DMS153 (cell line): ENCODE measurements at regions not wholly inside any gene's neighbourhood (a gene's known extent, or its start where the extent isn't known, plus 50 kb on each side); places are given as distances from the start of the nearest gene placed in this dataset.

Experiments
- DNase-seq: peaks from one replicate; lab custom pipeline; 2025; lab: John Stamatoyannopoulos, UW

DNA sequence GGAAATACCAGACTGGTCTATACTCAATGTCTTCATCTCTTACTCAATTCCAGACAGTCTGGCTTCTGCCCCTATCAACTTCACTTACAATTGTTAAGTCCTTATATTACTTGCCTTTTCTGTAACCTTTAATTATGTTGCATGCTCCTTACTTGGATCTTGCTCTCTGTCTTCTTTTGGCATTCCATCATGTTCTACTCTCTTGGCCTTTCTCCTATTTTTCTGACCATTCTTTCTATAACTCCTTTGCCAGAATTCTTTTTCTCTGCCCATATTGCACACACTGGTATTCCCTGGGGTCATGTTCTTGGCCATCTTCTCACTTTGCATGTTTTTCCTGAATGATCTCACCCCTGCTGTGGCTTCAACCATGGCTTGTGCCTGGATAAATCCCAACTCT is 209.8 kb upstream of the ZNF462 start:
- DNase-seq = no peak

DNA sequence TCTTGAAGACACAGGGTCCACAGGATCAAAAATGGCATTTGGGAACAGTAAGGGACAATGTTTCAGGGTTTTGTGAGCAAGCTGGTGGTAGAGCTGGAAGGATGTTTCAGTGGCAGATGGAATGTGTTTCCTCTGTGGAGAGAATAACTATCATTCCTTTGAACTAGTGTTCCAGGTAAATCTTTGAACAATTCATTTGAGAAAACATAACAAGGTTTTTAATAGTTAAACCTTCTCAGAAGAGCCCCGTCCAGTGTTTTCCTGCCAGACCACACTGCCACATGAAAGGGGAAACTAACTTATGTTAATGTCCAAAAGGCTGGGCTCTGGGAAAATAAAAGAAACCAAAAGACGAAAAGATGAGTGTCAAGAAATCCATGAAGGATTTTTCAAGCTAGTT is 207.0 kb upstream of the ZNF462 start:
- no peak for DNase-seq

DNA sequence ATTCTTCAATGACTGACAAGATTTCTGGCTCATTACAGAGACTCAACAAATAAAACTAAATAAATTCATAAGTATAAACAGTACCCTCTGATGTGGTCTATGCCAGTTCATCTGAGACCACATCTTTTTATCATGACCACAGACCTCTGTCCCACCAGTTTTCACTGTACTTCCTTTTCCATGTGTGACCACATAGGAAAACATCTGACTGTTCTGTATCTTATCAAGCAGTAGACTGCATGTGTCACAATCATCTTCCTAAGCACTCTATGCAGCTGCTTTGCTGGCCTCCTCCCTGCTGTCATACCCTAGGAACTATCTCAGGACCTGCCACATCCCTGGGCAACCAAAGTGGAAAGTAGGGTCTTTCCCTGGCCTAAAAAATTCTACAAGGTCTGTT is 205.0 kb upstream of the ZNF462 start:
- DNase-seq = no peak

DNA sequence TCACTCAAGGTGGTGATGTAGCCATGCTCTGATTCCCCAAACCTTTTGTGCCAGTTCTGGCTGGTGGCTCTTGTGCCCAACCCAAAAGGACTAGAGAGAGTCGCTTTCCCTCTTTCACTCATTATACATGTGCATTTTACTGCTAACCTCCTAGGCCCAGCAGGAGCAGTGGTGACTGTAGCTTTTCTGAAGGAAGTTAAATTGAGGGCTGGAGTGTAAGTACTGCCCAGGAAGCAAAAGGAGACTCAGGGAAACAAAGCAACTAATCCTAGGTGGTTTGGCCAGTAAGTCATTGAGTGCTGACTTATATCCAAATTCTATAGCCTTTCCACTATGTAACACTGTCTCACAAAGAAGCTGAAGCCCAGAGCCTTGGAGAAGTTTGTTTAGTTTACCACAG is 194.4 kb upstream of the ZNF462 start:
- DNase-seq = no peak

DNA sequence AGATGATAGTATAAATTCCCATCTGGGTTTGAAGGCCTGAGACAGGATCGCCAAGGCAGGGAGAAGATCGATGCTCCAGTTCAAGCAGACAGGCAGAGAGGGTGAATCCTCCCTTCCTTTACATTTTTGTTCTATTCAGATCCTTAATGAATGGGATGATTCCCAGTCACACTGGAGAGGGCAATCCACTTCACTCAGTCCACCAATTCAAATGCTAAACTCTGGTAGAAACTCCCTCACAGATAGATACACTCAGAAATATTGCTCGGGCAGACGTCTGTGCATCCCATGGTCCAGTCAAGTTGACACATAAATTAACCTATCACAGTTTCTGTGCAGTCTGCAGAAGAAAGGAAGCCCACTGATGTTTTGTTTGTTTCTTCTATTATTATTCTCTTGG is 193.1 kb upstream of the ZNF462 start:
- DNase-seq = no peak

DNA sequence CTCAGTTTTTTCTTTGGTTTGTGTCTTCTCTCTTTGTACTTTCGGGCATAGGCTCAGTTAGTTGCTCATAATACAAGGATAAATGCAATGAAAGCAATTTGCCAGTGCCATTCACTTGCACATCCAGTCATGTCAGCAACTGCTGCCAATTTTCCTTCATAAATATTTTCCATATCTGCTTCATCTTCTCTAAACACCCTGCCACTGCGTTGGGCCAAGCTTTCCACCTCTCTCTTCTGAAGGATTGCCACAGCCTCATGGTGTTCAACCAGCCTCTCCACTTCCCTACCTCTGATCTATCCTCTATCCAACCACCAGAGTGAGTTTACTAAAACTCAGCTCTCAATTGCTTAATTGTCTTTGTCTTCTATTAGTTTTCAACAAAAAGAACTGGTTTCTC is 192.5 kb upstream of the ZNF462 start:
- no peak for DNase-seq

DNA sequence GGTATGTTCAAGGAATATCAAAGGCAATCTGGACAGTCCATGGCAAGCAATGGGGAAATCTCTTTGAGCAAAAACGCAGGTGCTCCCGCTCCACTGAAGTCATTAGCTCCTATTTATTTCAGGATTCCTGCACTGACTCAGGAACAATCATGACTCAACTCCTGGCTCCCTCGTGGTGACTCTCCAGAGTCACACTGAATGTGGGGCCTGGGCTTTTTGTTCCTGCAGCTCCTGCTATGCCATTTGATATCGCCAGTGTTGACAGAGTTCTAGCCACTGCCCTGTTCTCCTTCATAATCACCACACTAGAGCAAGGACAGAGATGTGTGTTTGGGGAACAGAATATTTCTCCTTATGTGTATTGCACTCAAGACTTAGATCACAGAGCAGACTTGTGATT is 187.2 kb upstream of the ZNF462 start:
- DNase-seq = no peak

DNA sequence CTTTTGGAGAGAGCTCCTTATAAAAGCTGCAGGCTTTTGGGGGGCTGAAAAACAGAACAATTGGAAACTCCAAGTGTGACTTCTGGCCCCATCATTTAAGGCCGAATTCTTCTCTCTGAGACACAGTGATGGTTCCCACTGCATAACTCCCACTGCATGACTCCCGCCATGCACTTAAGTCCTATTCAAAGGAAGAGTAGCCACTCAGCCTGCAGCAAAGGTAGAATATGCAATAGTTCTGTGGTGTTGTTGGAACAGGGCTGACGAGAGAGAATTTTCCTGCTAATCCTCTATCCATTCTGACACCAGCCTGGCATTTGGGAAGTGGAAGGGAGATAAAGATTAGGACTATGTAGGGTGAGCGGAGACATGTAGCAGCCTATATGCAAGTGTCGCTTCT is 185.6 kb upstream of the ZNF462 start:
- no peak for DNase-seq

DNA sequence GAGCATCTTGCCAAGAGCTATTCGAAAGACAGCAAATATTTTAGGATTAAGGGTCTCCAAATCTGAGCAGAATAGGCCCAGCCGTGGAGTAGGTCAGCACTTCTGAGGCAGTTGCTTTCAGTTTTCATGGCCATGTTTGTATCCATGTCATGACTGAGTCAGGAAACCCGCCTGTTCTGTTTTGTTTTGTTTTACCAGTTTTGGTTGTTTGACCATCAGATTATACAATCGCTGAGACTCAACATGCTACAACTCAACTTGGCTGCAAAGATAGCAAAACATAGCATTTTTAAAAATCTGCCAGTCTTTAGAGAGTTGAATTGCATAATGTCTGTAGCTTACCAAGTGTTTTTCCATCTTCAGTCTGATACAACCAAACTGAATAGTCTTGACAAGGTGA is 185.1 kb upstream of the ZNF462 start:
- no peak for DNase-seq

DNA sequence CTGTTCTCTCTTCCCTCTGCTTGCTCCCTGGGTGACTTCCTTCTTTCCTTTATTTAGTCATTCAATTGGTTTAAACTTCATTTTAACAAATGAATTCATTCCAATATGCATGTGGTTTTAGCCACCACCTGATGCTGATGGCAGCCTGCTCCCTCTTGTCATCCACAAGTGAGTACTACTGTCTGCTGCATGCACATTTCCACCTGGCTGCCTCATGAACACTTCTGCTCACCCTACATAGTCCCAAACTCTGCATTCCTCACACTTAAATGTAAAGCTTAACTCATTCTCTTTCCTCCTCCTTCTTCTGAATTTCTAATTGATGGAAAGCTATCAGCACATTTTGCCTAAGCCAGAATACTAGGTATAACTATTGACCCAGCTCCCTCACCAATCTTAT is 184.7 kb upstream of the ZNF462 start:
- no peak for DNase-seq

DNA sequence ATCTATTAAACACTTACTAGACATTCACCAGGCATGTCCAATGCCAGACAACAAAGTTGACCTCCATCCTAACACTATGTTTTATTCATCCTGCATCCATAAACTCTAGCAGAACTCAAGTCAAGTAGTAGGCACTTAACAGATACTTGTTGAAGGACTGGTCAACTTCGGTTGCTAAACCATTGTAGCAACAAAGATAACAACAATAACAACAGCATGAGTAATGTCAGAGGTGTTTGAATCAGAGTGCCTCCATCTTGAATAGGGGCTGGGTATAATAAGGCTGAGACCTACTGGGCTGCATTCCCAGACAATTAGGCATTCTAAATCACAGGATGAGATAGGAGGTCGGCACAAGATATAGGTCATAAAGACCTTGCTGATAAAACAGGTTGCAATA is 180.5 kb upstream of the ZNF462 start:
- no peak for DNase-seq

DNA sequence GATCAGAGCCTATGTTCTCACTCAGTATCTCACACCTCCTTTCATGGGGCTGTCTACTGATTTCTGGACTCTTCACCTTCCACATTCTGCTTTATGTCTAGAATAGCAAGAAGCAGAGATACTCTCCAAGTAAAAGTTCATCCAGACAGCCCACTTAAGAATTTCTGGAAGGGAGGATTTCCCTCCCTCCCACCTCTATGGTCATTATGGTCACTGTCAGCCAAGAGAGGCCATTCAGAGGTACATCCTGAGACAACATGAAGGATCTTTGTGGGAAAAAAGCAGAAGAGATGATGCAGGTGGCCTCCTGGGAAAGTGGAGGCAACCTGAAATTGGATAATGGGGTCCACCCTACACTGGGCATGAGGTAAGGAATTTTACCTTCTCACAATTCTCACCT is 179.5 kb upstream of the ZNF462 start:
- no peak for DNase-seq

DNA sequence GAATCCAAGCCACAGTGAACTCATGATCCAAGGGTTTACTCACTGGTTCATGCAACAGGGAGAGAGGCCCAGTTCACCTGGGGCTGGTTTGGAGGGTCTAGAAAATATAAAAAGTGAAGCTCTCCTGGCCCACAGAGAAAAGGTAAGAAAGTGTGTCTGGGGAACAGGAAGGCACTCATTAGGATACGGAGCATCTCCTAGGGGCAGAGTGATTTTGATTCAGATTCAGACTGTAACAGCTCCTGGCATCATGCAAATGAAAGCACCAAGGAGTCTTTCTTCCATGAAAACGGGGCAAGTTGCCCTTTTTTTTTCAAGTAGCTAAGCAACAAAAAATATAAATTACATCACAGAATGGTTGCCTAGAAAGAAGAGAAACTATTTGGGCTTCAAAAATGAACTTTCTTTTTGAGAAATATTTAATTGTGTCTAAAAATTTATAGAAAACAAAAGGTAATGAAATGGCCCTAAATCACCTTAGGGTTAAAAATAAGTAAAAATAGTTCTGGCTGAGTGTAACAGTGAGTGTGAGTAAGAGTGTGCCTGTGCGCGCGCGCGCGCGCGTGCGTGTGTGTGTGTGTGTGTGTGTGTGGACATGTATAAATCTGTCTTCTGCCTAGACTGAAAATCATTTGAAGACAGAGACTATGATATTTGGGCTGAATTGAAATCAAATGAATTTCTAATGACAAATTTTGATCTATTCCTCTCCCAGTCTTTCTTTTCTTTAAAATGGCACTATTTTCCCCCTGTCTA is 177.8 kb upstream of the ZNF462 start:
- no peak for DNase-seq

DNA sequence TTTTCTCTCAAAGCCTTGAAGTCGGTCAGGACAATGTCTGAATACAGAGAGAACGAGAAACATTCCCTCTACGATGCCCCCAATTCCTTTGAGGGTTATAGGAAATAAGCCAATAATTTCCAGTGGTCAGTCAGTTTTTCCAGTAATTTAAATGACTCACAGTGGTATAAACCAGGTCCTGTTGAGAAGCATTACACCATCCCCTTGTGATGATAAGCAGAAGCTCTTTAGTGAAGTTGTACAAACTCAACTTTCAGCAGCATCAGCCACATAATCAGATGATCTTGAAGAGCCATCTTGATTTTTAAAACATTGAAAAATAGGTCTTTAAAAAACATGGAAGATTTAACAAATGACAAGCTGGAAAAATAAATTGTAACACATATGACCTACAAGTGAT is 173.9 kb upstream of the ZNF462 start:
- no peak for DNase-seq

DNA sequence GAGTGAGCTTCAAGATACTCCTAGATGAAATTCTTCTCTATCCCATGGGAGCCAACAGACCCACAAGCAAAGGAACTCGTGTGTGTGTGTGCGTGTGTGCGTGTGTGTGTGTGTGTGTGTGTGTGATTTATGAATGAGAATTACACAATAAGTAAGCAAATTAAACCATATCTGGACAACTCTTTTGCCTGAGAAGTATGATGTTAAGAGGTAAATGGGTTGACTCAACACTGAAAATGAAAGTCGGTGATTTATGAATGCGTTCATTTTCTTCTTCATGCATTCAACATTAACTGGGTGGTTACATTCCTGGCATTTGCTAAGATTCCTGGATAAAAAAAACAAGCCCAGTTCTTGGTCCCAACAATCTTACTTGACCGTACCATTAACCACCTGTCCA is 171.3 kb upstream of the ZNF462 start:
- no peak for DNase-seq

DNA sequence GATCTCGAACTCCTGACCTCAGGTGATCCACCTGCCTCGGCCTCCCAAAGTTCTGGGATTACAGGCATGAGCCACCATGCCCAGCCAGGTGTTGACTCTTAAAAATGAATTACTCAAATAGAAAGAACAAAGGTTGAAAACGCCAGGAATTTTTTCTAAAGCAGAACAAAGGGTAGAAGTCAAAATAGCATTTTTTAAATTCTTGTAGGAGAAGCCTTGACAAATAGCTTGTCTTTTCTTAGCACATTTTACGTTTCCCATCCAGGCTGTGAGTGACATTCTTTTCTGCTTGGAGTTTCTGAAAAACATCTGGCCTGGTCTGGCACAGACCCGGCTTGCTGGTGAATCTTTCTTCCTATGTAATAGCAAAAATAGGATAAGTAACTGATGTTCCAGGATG is 169.4 kb upstream of the ZNF462 start:
- no peak for DNase-seq

DNA sequence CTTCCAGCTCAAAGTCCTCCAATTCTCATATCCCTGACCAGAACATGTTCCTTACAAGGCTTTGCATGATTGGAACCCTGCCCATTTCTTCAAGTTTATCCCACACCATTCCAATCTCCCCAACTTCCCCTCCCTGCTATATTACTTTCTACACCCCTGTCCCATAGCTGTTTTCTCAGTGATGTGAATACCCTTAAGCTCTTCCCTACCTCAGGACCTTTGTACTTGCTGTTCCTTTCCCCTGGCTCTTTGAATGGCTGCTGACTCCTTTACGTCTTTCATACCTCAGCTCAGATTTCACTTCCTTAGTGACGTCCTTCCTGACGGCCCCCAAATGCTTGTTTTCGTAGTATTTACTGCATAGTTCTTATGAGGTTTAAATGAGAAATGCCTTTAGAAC is 166.2 kb upstream of the ZNF462 start:
- DNase-seq = no peak

DNA sequence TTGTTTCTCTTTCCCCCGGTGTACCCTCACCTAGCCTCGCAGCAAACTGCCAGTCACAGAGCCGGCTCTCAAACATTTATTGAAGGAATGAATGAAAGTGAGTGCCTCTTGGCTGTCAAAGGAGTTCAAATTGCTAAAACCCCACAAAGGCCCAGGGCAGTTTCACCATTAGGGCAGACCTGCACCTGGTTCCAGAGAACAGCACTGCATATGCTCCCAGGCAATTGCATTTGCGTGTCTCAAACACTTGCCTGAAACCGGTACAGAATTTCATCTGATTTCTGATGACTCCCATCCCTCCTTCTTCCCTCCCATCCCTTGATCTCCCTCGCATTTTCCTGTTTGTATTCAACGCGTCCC is 165.6 kb upstream of the ZNF462 start:
- DNase-seq = peak; percentile 29

DNA sequence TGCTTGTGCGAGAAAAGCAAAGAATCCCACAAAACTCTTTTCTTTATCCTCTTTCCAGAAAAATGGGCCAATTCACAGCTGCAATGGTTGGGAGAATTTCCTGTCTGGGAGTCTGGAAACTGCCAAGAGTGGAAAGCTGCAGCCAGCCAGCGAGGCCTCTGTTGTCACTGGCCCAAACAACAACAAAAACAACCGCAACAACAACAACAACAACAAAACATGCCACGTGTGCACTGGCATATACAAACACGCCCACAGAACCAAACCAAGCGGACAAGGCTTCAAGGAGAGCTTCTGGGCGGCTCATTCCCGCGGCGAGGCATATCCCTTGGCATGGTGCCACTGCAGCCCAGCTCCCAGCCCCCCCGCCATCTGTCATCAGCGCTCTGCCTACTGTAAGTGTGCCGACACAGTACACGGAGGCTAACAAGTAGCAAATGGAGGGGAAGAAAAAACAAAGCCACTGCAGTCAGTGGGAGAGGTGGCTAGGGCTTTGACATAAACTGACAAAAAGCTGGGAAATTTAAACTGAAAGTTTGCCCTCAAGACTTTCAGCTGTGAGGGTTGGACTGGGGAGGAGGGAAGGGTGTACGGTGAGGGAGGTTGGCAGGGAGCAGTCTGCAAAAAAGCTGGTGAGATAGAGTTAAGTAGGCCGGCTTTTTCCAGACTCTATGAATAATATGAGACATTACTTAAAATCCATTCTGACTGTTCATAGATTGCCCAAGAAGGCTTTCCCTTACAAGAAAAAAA is 165.0 kb upstream of the ZNF462 start:
- peak; percentile 75 for DNase-seq

DNA sequence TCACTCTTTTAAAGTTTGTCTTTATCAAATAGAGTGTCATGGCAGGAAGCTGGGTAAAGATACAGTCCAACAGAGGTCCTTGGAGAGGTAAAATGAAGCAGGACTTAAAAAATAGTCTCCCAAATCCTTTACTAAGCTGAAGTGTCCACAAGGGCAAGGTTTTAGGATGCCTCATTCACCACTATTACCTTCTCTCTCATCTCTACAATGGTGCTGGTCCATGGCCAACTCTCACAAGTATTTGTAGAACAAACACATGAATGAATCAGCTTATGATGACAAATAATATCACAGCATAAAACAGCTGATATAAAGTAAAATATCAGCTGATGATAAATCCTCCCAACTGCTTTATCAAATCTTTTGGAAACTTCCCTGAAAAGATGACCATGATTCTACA is 162.3 kb upstream of the ZNF462 start:
- no peak for DNase-seq

DNA sequence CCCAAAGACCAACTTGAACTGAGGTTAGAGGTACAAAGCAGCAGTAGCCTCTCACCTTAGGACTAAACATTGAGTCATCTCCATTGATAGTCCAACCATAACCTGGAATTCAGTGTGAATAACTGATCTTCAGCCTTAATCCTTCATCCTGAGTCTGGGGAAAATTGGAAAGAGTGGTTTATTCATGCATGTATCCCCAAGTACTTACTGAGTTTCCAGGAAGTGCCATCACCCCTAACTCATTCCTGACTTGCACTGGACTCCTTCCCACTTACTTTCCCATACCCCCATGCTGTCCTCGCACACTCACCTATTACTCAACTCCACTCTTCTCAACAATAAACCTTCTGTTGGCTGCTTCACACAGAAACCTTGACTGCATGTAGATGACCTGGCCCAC is 161.4 kb upstream of the ZNF462 start:
- no peak for DNase-seq

DNA sequence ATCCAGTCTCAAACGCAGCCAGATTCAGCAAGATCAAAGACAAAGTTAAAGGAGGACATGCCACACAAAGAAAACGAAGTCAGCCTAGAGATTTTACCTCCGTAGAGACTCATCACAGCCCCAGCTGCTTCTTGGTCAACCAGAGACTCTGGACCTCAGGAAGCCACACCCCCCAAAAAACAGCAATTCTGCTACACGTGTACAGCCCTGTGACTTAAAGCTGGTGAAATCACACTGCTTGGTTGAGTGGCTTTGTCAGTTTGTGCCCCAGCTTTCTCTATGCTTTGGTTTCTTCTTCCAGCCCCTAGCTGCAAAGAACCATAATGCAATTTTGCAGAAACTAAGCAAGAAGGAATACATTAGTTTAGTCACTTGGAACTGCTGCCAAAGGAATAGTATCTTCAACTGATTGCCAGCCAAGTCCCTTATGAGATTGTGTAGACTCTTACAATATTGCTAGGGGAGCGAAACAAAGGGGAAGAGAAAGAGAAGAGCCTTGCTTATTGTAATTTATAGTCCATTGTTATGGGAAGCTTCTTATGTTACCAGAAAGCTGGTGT is 158.8 kb upstream of the ZNF462 start:
- DNase-seq = no peak

DNA sequence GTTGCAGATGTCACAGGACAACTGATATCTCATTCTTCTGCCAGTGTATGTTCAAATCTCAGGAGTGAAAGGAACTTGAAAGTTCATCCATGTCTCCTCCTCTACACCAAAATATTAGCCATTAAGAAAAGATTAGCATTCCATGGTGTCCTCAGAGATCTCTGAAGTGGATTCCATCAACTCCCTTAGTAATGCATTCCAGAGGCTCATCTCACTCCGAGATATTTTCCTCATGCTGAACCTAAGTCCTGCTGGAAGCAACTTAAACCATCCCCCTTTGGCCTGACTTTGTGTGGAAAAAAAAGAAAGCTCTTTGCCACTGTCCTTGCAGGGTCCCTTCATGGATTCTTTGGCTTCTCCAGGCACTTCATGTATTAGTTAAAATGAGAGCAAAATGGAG is 155.7 kb upstream of the ZNF462 start:
- no peak for DNase-seq
